ENCODE measurements at regions not wholly inside any gene's neighbourhood (a gene's known extent, or its start where the extent isn't known, plus 50 kb on each side); places are given as distances from the start of the nearest gene placed in this dataset.

DNA sequence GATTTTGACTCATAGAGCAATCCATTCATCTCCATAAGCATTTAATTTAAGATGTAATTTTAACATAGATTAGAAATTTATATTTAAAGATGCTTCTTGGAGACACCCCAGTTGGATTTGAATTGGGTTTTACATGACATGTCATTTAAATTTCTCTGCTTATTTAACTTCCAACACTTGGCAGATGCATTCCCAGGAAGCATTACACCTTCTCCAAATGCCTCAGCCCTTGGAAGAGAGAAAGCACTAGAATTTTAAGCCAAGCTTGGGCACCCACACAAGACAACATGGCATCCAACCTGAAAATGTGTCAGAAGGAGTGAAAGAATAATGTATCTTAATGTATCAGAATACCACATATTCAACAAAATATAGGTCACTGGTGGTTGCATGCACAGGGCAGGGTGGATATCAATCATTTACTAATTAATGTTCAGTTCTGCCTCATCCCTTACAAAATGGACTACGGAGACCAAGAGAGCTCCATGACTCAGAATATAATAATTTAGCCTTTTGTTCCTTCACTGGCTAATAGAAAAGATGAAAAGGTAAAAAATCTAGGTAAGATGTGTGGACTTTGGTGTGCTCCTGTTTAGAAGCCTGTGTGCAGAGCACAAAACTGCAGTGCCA is 541.7 kb upstream of the SORCS1 start:
- TF ChIP-seq SIN3A (IDR thresholded peaks at IDR 0.05; ENCODE audit: borderline replicate concordance, insufficient read depth, low read depth, low read length), result no peak
- TF ChIP-seq, protein P1, sequence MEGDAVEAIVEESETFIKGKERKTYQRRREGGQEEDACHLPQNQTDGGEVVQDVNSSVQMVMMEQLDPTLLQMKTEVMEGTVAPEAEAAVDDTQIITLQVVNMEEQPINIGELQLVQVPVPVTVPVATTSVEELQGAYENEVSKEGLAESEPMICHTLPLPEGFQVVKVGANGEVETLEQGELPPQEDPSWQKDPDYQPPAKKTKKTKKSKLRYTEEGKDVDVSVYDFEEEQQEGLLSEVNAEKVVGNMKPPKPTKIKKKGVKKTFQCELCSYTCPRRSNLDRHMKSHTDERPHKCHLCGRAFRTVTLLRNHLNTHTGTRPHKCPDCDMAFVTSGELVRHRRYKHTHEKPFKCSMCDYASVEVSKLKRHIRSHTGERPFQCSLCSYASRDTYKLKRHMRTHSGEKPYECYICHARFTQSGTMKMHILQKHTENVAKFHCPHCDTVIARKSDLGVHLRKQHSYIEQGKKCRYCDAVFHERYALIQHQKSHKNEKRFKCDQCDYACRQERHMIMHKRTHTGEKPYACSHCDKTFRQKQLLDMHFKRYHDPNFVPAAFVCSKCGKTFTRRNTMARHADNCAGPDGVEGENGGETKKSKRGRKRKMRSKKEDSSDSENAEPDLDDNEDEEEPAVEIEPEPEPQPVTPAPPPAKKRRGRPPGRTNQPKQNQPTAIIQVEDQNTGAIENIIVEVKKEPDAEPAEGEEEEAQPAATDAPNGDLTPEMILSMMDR (IDR thresholded peaks at IDR 0.05), result no peak
- TF ChIP-seq POLR2AphosphoS5 (IDR thresholded peaks at IDR 0.05; ENCODE audit: low read depth, low read length), result no peak
- TF ChIP-seq TCF7L2 (IDR thresholded peaks at IDR 0.05; ENCODE audit: low read depth, low read length), result no peak
- TF ChIP-seq, protein P2, sequence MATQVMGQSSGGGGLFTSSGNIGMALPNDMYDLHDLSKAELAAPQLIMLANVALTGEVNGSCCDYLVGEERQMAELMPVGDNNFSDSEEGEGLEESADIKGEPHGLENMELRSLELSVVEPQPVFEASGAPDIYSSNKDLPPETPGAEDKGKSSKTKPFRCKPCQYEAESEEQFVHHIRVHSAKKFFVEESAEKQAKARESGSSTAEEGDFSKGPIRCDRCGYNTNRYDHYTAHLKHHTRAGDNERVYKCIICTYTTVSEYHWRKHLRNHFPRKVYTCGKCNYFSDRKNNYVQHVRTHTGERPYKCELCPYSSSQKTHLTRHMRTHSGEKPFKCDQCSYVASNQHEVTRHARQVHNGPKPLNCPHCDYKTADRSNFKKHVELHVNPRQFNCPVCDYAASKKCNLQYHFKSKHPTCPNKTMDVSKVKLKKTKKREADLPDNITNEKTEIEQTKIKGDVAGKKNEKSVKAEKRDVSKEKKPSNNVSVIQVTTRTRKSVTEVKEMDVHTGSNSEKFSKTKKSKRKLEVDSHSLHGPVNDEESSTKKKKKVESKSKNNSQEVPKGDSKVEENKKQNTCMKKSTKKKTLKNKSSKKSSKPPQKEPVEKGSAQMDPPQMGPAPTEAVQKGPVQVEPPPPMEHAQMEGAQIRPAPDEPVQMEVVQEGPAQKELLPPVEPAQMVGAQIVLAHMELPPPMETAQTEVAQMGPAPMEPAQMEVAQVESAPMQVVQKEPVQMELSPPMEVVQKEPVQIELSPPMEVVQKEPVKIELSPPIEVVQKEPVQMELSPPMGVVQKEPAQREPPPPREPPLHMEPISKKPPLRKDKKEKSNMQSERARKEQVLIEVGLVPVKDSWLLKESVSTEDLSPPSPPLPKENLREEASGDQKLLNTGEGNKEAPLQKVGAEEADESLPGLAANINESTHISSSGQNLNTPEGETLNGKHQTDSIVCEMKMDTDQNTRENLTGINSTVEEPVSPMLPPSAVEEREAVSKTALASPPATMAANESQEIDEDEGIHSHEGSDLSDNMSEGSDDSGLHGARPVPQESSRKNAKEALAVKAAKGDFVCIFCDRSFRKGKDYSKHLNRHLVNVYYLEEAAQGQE (IDR thresholded peaks at IDR 0.05; ENCODE audit: insufficient read depth in 1 of 2, low read depth in 2 of 2, low read length in 1 of 2), result no peak

Measured in Panc1 (cell line).